Left hindlimb (tissue), 1 donor: ENCODE measurements at regions not wholly inside any gene's neighbourhood (a gene's known extent, or its start where the extent isn't known, plus 50 kb on each side); places are given as distances from the start of the nearest gene placed in this dataset.
A peak's percentile ranks its signal among the peaks of the same experiment; 100 is the strongest.

Experiments used
- DNase-seq: peaks from one replicate; pipeline ENCODE4 v3.0.0-alpha.2; 2018

- DNase-seq: no peak
These were observed 78.7 kb downstream of the SIK1 start for GRCh38 chr21:43348170-43348766.

- DNase-seq: peak; percentile 64
These were observed 79.3 kb downstream of the SIK1 start for GRCh38 chr21:43347461-43348169.

GRCh38 chr21:43346551-43346950 is 80.4 kb downstream of the SIK1 start:
- DNase-seq: no peak

GRCh38 chr21:43345746-43346409 is 81.1 kb downstream of the SIK1 start:
- DNase-seq: peak; percentile 63

GRCh38 chr21:43345046-43345745 is 81.7 kb downstream of the SIK1 start:
- DNase-seq: no peak

- DNase-seq: no peak
These were observed 82.7 kb downstream of the SIK1 start for GRCh38 chr21:43343992-43344886.

DNA sequence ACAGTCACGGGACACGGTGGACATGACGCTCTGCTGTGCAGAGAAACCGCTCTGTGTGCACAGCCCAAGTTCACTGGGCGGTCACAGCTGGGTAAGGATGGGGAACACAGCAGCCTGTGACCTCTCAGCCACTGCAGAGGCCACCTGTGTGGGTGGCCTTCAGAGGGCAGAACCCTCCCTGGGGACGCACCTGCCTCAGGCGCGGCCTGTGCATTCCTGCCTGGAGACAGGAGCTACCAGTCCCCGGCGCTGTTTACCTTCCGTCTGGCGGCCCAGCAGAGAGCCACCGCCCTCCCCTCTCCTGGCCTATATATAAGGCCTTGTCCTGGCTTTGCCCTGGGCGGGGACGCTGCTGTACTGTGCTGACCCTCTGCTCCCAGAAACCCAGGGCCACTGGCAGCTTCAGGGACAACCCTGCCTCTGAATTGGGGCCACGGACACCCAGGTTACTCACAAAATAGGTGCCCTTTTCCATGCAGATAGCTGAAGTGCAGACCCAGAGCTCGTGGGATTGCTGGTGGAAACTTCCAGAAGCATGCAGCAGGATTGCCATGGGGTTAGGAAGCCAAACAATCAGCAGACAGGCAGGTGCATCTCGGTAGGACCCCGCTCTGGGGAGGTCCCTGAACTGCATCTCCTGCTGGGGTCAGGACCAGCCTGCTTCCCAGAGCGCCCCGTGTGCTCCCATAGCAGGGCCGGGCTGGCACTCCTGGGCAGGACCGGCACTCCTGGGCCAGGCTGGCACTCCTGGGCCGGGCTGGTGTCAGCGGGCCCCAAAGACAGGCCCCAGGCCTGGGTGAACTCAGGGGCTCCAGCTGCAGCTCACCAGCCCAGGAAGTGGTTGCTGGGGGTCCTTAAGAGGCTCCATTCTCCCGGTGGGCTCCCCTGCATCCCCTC is 83.6 kb downstream of the SIK1 start:
- DNase-seq: no peak

DNA sequence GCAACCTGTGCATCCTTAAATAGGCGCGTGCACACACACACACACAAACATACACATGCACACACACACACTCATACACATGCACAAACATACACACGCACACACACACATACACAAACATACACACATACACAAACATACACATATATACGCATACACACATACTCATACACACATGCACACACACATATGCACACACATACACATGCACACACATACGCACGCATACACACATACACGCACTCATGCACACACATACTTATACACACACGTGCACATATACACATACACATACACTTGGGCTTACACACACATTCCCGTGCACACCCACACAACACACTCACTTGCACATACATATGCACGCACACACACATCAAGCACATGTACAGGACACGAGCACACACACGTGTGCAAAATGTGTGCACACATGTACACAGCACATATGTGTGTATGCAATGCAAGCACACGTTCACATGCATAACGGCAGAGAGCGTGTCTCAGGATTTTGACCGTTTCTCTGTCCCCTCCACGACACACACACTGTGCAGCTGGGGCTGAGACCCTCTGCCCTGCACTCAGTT is 84.5 kb downstream of the SIK1 start:
- DNase-seq: no peak

DNA sequence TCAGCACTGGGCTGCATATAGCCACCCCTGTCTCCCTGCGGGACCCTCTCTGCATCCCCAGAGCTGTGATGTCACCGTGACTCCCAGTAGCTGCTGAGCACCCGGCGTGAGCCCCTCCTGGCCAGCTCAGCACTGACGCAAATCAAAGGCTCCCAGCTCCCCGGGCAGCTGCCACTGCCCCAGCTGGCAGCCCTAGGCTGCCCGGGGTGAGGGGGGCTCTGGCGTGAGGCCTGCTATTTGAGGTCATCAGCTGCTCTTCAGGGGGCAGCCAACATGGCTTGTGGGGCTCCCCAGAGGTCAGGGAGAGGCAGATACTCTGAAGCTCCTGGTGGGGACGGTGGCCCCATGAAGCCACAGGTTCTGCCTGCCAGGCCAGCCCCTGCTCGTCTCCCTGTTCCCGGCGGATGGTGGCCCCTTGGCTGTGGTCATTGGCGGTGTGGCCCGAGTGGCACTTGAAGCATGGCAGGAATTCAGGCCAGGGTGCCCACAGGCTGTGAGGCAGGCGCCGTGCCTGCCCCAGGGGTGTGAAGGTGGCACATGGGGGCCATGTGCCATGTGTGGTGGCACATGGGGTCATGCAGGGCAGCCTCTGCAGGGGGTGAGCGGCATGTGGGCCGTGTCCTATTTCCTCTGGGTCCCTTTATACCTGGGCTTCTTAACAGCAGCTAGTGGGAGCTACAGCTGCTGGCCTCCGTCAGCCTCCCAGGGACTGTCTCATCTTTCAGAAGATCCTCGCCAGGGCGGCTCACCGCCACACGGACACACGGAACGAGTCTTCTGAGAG is 85.4 kb downstream of the SIK1 start:
- no peak for DNase-seq

GRCh38 chr21:43340491-43341377 is 86.2 kb downstream of the SIK1 start:
- DNase-seq: no peak

DNA sequence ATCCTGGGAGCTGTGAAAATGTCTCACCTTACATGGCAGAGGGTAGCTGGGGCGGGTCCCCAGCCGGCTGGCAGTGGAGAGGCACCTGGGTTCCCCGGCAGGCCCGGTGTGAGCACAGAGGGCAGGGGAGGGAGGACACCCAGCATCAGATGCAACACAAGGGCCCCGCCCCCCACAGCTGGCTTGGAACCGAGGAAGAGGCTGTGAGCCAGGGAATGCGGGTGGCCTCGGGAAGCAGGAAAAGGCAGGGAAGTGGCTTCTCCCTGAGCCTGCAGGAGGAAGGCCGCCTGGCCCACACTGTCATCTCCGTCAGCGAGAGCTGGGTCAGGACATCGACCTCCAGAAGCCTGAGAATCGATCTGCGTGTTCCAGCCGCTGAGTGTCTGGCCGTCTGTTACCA is 87.3 kb downstream of the SIK1 start:
- no peak for DNase-seq

DNA sequence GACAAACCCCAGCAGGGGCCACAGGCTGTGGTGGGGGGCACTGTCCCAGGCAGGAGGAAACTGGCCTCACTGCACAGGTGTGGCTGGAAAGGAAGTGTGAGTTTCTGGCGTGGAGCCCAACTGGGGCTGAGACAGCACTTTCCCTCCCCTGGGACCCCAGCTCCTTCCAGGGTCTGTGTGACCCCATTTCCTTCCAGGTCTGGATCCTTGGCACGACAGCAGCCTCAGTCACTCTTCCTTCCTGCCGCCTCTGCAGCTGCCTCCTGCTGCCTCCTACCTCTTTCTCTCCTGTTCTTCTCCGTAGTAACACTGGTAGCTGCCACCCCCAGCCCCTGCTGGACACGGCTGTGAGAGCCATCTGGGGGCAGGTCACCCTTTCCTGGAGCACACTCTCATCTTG is 88.0 kb downstream of the SIK1 start:
- DNase-seq: no peak

- no peak for DNase-seq
These were observed 88.9 kb downstream of the SIK1 start for GRCh38 chr21:43337901-43338655.

DNA sequence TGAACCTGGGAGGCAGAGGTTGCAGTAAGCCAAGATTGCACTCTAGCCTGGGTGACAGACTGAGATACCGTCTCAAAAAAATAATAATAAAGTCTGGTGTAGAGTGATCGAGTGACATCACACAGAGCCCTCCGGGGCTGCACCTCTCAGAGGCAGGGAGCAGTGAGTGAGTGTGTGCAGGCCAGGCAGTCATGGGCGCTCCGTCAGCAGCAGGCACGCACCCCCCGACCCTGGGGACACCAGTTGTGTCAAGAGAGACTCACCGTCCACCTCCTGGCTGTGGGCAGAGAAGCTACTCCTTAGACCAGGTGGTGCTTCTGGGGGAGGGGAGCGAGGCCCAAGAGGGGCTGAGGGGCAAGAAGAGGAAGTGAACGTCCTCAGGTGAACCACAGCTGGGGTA is 91.8 kb downstream of the SIK1 start:
- DNase-seq: no peak

DNA sequence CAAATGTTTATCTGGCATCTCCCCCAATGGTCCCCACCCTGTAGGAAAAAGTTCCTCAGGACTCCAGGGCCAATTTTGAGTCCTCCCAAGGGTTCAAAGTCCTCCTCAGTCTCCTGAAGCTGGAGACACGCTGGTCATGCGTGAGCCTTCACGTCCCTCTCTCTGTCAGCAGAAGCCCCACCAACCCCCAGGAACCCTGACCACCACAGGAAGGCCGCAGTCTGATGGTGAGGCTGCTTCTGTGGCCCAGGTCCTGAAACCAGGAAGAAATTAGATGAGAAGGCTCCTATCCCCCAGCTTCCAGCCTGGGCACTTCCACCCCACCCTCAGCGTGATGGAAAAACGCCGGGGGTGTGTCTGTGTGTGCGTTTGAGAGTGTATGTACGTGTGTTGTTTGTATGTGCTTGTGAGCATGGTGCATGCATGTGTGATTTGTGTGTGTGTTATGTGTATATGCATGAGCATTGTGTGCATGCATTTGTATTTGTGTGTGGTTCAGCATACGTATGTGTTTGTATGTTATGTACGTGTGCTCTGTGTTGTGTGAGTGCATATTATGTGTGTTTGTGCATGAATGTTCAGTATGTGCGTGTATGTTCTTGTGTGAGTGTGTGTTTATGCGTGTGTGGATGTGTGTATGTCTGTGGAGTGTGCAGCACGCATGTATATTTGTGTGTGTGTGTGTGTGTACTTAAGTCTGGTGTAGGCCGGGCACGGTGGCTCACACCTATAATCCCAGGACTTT is 92.5 kb downstream of the SIK1 start:
- no peak for DNase-seq

- DNase-seq: peak; percentile 78
These were observed 93.5 kb downstream of the SIK1 start for GRCh38 chr21:43333298-43334062.

DNA sequence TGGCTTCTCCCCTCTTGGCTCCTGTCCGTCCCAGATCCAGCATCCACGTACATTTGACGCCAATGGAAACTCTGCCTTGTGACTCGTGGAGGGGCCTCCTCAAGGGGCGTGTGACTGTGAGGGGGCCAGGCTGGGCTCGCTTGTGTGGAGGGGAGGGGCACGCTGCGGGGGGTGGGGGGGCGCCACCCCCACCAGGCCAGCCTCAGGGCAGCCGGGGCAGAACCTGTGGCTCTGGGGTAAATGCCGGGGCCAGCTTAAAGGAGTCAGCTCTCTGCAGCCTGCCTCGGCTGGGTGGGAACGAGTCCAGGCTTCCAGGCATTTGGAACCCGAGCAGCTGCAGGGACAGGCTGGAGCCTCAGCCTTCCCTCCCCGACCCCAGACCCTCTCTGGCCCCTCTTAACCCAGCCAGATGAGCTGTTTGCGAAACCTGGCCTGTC is 94.1 kb downstream of the SIK1 start:
- peak; percentile 77 for DNase-seq
